ENCODE measurements at regions not wholly inside any gene's neighbourhood (a gene's known extent, or its start where the extent isn't known, plus 50 kb on each side); places are given as distances from the start of the nearest gene placed in this dataset.

DNA sequence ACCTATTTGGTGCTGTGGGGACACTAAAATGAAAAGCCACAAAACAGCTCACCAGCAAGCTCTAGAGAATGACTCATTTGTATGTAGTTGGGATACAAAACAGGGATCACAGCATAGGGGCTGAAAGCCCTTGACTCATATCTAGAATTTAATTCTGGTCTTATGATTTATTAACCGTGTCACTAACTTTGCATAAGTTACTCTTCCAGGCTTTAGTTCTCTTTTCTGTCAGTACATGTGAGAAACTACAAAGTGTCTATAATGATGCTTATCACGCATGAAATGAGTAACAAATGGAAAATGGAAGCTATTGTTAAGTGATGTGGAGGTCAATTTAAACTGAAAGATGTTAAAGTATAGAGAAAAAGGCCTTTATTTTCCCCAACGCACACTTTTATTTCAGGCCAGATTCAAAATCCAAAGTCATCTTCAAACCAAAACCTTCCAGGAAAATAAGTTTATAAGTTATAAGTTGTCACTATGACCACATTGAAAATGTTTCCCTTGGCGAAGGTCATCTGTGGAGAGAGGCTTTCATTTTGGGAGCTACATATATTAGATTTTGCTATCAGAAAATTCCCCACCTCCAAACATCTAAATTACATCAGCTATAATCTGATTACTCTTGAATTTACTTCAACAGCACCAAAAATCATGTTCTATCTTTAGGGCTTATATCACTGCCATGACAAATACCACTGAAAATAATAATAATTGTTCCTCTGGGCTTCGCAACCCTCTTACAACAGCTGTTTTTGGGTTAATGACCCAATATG lies 430.5 kb downstream of the MRPL39 start:
- no peak for TF ChIP-seq POLR2AphosphoS5 (IDR thresholded peaks at IDR 0.05)
- TF ChIP-seq, protein P1, sequence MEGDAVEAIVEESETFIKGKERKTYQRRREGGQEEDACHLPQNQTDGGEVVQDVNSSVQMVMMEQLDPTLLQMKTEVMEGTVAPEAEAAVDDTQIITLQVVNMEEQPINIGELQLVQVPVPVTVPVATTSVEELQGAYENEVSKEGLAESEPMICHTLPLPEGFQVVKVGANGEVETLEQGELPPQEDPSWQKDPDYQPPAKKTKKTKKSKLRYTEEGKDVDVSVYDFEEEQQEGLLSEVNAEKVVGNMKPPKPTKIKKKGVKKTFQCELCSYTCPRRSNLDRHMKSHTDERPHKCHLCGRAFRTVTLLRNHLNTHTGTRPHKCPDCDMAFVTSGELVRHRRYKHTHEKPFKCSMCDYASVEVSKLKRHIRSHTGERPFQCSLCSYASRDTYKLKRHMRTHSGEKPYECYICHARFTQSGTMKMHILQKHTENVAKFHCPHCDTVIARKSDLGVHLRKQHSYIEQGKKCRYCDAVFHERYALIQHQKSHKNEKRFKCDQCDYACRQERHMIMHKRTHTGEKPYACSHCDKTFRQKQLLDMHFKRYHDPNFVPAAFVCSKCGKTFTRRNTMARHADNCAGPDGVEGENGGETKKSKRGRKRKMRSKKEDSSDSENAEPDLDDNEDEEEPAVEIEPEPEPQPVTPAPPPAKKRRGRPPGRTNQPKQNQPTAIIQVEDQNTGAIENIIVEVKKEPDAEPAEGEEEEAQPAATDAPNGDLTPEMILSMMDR (IDR thresholded peaks at IDR 0.05), result no peak
